Fibroblast of skin of left biceps (primary cell): ENCODE measurements at regions not wholly inside any gene's neighbourhood (a gene's known extent, or its start where the extent isn't known, plus 50 kb on each side); places are given as distances from the start of the nearest gene placed in this dataset.
"Not testable (repeated sequence)": the region's sequence is repeated elsewhere in the genome, so short reads cannot be mapped to it uniquely, and the experiment has no call there.

ENCODE experiments used
- DNase-seq, 2 experiments: peaks; one replicate each; pipeline ENCODE4 v3.0.0-alpha.2; 2013; ENCODE audit warnings: low read depth in 2 of 2

DNA sequence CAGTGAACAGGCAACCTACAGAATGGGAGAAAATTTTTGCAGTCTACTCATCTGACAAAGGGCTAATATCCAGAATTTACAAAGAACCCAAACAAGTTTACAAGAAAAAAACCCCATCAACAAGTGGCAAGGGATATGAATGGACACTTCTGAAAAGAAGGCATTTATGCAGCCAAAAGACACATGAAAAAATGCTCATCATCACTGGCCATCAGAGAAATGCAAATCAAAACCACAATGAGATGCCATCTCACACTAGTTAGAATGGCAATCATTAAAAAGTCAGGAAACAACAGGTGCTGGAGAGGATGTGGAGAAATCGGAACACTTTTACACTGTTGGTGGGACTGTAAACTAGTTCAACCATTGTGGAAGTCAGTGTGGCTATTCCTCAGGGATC lies 80.3 kb downstream of the ZNF474 start:
- not testable (repeated sequence) for DNase-seq

DNA sequence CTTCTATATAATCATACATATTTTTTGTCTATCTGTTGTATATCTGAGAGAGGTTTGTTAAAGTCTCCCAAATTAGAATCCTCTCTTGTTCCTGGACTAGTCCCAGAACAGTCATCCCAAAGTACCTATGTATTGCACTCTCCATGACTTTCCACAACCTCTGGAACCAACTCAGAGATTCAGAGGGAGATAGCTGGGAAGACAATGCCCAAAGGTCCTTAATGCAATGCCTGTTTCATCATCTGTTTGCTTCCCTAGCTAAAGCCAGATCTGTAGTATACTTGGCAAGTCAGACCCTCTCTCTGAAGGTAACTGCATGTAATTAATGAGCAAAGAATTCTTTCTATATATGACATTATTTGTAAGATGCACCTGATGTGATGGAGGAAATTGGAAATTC lies 89.4 kb downstream of the ZNF474 start:
- DNase-seq = no peak

DNA sequence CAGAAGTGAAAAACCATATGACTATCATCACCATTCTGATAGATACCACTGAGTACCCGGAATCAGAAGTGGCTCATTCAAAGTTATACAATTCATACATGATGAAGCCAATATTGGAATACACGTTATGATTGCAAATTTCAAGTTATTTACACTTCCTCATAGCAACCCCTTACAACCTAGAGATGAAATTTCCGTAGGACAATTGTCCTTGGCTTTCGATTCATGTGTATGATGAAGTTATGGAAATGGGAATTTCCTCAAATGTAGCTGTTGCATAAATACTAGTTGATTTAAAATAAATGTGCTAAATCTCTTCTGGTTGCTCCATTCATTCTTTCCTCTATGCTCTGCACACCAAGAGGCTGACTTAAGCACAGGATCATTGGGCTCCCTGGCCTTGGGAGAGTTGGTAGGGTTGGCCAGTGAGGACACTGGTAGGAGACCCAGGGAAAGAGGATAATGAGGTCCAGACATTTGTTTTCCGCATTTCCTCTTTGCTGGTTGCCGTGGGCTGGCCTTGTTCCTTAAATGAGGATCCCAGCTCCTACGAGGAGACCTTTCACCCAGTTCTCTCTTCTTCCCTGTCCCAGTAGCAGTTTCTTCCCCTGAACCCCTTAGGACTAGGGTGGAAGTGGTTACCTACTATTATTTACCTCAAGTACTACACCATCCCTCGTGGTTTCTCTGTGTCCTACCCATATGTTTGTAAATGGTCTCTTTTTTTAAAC lies 90.3 kb downstream of the ZNF474 start:
- DNase-seq = no peak

DNA sequence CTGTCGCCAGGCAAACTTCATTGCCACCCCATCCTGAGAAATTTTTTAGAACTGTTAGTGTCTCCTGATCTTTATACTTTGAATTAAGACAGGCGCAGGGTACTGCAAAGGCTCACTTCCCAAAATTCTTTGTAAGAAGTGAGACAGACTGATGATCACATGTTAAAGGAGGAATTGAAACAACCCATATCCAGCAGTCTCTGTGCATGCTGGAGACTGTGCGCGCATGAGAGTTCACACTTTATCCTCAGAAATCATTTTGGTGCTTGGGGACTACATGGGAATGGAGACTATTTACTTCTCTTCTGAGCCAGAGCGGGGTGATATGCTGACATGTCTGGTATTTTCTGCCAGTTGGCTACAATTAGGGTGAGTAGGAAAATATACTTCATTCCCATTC lies 91.2 kb downstream of the ZNF474 start:
- no peak for DNase-seq

DNA sequence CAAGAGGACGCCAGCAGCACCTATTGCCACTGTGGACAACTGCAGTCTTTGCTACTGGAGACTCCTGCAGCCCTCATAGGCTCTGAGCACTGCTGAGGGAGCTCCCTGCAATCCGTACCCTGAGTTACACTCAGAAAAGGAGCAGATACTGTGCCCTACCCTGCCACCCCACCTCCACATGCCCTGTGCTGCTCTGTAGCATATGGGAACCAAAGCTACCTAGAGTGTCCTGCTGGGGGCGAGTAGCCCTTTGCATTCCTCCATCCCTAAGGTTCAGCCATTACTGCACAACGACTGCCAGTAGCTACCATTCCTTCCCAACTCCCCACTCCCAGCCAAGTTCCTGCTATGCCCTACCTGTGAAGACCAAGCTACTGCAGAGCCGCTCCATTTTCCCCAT lies 90.2 kb upstream of the SNCAIP start:
- no peak for DNase-seq

DNA sequence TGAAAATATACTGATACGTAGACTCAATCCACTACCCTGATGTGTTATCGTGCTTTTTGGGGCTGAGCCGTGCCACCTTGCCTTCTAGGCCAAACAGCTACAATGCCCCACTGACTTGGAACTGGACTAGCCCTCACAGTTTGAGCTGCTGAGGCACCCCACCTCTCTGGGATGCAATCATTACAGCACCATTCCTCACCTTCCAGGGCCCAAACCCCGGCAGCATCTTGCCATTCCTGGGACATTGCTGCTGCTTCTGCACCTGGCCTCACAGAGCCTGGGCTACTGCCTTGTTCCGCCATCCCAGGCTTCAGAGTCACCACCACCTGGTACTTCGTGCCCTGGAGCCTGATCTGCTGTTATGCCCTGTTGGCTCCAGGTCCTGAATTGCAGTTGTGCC lies 89.5 kb upstream of the SNCAIP start:
- DNase-seq = no peak

DNA sequence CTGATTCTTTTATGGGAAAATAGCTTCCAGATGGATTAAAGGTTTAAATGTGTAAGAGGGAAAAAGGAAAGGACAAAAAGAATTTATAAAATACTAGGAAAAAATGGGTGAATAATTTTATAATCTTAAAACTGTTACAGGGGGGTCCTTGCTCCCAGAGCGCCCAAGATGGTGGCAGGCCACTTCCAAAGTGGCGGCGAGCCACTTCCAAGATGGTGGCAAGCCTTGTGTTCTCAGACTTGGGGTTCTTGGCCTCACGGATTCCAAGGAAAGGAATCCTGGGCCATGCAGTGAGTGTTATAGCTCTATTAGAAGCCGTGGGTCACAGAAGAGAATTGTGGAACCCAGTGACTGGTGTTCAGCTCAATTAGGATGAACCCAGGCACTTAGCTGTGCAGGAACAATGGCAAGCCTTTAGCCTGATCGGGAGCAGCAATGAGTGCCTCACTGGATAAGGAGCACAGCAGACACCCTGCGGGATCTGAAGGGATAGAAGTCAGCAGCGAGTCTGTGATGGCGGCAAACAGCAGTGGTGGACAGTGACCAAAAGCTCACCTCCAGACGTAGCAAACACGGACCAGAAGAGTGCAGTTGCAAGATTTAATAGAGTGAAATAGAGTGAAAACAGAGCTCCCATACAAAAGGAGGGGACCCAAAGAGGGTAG lies 83.2 kb upstream of the SNCAIP start:
- no peak for DNase-seq

DNA sequence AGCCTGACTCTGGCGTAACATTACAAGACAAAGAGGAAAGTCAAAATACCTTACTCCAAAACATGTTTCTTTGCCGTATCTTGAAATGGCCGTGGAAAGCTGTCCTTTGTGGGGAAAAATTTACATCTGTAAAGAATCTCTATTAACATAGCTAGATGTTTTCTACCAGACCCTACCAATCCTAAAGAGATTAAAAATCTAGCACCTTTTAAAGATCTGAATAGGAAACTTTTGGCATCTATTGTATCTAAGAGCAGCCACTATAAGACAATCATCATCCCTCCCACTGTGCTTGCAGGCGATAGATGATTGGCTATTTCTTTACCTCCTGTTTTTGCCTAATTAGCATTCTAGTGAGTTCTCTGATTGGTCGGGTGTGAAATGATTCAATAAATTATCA lies 82.5 kb upstream of the SNCAIP start:
- DNase-seq = no peak

DNA sequence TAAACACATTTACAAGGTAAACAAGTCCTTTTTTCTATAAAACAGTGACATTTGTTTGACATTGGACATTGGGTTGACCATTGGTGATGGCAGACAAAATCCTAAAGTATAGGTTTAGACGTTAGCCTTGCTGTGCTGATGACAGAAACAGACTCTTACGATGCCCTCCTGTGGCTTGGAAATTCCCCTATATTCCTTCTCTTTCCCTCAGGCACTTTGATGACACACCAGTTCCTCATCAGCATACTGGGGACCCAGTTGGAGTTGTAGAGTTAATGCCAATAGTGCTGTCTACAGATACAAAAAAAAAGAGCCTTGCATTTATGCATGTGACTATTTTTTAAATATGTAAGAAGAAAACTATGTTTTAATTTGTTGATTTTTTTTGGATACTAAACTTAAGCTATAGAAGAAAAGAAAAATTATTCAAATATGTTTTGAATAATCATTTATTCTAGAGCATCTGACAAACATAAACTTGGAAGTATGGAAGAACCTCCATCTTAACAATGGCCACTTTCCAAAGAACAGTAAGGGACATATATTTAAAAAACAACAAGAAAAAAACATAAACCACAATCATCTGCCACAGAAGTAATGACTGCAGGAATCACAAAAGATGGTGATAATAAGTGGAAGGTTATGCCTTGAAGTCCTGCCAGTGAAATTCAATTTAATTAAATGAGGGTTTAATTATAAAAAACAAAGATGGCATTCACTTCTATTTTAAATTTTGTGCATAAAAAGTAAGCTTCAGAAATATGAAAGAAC lies 75.6 kb upstream of the SNCAIP start:
- DNase-seq = no peak

DNA sequence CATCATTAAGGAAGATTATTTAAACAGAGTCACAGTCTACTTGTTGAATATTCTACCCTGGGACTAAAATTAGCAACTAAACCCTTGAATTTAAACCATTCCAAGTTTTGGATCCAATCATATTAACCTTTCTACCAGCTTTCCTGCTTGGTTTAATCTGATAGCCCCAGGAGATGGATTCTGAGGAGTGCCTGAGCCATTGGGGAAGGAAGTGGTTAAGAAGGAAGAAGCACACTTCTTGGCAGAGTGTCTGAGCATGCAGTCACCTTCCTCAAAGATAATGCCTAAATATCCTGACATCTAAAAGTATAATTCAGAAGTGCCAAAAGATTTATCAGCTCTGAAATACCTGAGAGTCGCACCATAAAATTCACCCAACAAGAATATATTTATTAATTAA lies 74.1 kb upstream of the SNCAIP start:
- no peak for DNase-seq

DNA sequence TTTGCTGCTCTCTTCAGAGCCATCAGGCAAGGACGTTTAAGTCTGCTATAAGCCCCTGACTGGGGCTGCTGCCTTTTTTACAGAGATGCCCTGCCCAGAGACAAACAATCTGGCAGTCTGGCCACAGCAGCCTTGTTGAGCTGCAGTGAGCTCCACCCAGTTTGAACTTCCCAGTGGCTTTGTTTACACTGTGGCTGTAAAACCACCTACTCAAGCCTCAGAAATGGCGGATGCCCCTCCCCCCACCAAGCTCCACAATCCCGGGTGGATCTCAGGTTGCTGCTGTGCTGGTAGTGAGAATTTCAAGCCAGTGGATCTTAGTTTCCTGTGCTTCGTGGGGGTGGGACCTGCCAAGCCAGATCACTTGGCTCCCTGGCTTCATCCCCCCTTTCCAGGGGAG lies 59.7 kb upstream of the SNCAIP start:
- no peak for DNase-seq

DNA sequence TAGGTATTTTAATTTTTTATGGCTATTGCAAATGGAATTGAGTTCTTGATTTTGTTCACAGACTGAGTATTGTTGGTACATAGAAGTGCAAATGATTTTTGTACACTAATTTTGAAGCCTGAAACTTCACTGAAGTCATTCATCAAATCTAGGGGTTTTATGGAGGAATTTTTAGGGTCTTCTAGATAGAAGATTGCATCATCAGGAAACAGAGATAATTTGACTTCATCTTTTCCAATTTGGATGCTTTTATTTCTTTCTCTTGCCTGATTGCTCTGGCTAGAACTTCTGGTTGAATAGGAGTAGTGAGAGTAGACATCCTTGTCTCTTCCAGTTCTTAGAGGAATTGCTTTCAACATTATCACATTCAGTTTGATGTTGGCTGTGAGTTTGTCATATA lies 58.2 kb upstream of the SNCAIP start:
- no peak for DNase-seq

DNA sequence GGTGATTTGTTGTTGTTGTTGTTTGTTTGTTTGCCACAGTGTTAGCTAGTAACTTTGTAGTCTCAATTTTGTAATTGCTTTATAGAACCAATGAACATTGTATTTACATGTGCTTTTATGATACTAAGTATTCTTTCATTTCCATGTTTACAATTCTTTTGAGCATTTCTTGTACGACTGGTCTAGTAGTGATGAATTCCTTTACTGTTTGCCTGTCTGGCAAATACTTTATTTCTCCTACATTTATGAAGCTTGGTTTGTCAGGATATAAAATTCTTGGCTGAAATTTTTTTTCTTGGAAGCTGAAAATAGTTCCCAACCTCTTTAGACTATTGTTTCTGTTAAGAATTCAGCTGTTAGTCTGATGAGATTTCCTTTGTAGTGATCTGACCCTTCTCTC lies 55.6 kb upstream of the SNCAIP start:
- no peak for DNase-seq

DNA sequence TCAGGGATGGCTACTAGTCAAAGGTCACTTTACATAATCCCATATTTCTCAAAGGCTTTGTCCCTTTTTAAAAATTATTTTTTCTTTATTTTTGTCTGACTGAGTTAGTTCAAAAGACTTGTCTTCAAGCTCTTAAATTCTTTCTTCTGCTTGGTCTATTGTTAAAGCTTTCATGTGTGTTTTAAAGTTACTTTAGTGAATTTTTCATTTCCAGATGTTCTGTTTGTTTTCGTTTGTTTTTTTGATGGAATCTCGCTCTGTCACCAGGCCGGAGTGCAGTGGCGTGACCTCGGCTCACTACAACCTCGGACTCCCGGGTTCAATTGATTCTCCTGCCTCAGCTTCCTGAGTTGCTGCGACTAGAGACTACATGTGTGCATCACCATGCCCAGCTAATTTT lies 55.0 kb upstream of the SNCAIP start:
- DNase-seq = no peak

DNA sequence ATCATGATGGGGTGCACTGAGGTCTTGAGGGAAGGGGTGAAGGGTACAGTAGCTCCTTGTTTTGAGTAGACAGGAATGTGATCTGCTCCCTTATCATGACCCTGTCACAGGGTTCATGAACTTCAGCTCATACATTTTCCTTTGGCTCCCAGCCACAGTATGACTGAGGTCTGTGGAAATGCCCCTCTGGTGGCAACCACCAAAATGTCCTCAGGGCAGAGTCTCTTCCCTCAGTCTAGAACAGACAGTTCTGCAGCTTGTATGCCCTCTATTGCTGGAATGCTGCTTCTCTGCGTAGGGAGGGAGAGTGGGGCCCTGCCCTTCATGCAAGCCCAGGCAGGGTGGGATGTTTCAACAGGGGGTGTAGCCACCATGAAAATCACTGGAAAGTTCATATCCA lies 53.8 kb upstream of the SNCAIP start:
- DNase-seq = no peak

DNA sequence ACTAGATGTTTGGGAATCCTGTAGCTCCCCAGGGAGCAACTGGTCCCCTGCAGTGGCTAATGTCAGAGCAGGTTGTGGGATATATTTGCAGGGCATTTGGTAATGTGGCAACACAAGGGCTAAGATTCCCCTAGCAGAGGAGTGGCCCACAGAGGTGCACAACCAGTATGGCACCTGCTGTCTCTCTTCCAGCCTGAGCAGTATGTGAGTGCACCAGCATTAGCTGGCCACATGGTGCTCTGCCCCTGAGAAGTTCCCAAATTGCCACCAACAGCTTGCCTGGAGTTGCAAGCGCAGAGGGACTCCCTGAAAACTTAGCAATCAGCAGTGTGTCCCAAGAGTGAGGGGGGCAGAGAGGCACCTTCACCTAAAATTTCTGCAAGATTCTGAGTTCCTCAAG lies 53.2 kb upstream of the SNCAIP start:
- no peak for DNase-seq

DNA sequence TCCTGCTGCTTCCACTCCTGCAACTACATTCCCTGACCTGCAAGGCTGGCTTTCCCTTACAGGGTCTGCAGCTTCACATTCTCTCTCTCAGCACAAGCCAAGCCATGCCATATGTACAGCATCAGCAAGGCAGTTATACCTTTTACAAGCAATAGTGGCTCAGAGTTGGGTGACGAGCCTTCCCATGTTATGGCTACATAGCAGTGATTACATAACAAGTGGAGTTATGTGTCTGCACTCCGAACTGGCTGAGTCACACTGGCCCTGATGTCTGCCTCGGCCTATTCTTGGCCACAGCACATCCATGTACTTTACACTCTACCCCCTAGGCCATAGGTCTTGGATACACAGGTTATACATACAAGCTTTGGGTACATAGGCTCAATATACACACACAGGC lies 52.0 kb upstream of the SNCAIP start:
- DNase-seq = peak; percentile 18 to 28

DNA sequence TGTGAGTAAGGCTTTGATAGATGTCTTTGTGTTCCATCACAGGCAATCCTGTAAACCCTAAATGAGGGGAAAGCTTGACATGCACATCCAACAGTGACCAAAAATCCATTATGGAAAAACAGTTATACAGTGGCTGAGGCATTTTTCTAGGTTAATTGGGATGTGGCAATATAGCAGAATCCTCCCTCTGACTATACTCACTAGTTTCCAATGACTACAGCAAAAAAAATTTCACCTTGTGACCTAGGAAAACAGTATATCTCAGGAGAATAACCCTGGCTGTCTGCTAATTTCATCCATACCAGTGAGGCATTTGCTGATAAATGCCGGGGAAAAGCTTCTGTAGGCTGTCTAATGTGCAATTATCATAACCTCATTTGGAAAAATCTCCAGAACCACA lies 49.9 kb upstream of the SNCAIP start:
- DNase-seq = peak; percentile 41 to 42
